PC-9 (cell line): ENCODE measurements at regions not wholly inside any gene's neighbourhood (a gene's known extent, or its start where the extent isn't known, plus 50 kb on each side); places are given as distances from the start of the nearest gene placed in this dataset.

Experiments used
- EZH2 ChIP-seq: fragments of 200-600 bp; sonication (generic); IDR thresholded peaks from 2 replicates; pipeline ENCODE4 v1.8.0; 2017; ENCODE audit warnings: antibody characterized with exemption, low read depth
- TF ChIP-seq, protein P1 (sequence below): fragments of 200-600 bp; sonication (generic); conservative IDR thresholded peaks from 2 replicates; pipeline ENCODE4 v1.6.1; 2017; ENCODE audit warnings: mixed run types, antibody characterized with exemption, mild to moderate bottlenecking, moderate library complexity

GRCh38 chr5:74028976-74029375, 403.0 kb downstream of the ARHGEF28 start:
- TF ChIP-seq, protein P1, sequence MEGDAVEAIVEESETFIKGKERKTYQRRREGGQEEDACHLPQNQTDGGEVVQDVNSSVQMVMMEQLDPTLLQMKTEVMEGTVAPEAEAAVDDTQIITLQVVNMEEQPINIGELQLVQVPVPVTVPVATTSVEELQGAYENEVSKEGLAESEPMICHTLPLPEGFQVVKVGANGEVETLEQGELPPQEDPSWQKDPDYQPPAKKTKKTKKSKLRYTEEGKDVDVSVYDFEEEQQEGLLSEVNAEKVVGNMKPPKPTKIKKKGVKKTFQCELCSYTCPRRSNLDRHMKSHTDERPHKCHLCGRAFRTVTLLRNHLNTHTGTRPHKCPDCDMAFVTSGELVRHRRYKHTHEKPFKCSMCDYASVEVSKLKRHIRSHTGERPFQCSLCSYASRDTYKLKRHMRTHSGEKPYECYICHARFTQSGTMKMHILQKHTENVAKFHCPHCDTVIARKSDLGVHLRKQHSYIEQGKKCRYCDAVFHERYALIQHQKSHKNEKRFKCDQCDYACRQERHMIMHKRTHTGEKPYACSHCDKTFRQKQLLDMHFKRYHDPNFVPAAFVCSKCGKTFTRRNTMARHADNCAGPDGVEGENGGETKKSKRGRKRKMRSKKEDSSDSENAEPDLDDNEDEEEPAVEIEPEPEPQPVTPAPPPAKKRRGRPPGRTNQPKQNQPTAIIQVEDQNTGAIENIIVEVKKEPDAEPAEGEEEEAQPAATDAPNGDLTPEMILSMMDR, result no peak
- TF ChIP-seq EZH2, result no peak
